Loucy (cell line): ENCODE measurements at regions not wholly inside any gene's neighbourhood (a gene's known extent, or its start where the extent isn't known, plus 50 kb on each side); places are given as distances from the start of the nearest gene placed in this dataset.

Experiments used
- H2AFZ ChIP-seq: fragments of 200-600 bp; sonication (generic); 2 replicates; pipeline ENCODE4 v1.6.0; 2016; ENCODE audit warnings: antibody characterized with exemption, mild to moderate bottlenecking, low read length, moderate library complexity
- H3F3A ChIP-seq: fragments of 200-600 bp; 2 replicates; pipeline ENCODE4 v1.6.0; 2016; ENCODE audit warnings: antibody characterized with exemption, low read depth, mild to moderate bottlenecking
- H3K27me3 ChIP-seq: fragments of 200-600 bp; sonication (generic); 2 replicates; pipeline ENCODE4 v1.6.1; 2014; ENCODE audit warnings: low read length, mild to moderate bottlenecking; ENCODE audit not compliant: insufficient read depth, poor library complexity, severe bottlenecking
- H3K36me3 ChIP-seq: fragments of 200-600 bp; sonication (generic); 2 replicates; pipeline ENCODE4 v1.6.1; 2016; ENCODE audit warnings: low read length; ENCODE audit not compliant: insufficient read depth
- H3K4me1 ChIP-seq: fragments of 200-600 bp; sonication (generic); 2 replicates; pipeline ENCODE4 v1.5.1; 2014; ENCODE audit warnings: low read length, mild to moderate bottlenecking; ENCODE audit not compliant: insufficient read depth, poor library complexity, severe bottlenecking
- H3K4me2 ChIP-seq: fragments of 200-600 bp; sonication (generic); 2 replicates; pipeline ENCODE4 v1.6.0; 2014; ENCODE audit warnings: antibody characterized with exemption, low read length, low read depth, mild to moderate bottlenecking; ENCODE audit not compliant: poor library complexity, severe bottlenecking
- H3K4me3 ChIP-seq: fragments of 200-600 bp; sonication (generic); 2 replicates; pipeline ENCODE4 v1.5.1; 2014; ENCODE audit warnings: low read length, mild to moderate bottlenecking, mixed read lengths; ENCODE audit not compliant: poor library complexity, severe bottlenecking
- H3K79me2 ChIP-seq: fragments of 200-600 bp; sonication (generic); 2 replicates; pipeline ENCODE4 v1.6.1; 2014; ENCODE audit warnings: low read length; ENCODE audit not compliant: insufficient read depth
- H3K9ac ChIP-seq: fragments of 200-600 bp; sonication (generic); 2 replicates; pipeline ENCODE4 v1.6.0; 2014; ENCODE audit warnings: mild to moderate bottlenecking, low read depth, low read length, moderate library complexity; ENCODE audit not compliant: poor library complexity, severe bottlenecking
- H3K9me2 ChIP-seq: fragments of 200-600 bp; sonication (generic); replicated peaks from 2 replicates; pipeline ENCODE4 v1.6.1; 2016; ENCODE audit warnings: low read depth, low read length, mixed read lengths
- H3K9me3 ChIP-seq: fragments of 200-600 bp; sonication (generic); 2 replicates; pipeline ENCODE4 v1.6.1; 2014; ENCODE audit warnings: mild to moderate bottlenecking, antibody characterized with exemption, low read length, low read depth; ENCODE audit not compliant: insufficient read depth
- H4K20me1 ChIP-seq: fragments of 200-600 bp; sonication (generic); 2 replicates; pipeline ENCODE4 v1.6.0; 2014; ENCODE audit warnings: antibody characterized with exemption, low read length, mild to moderate bottlenecking; ENCODE audit not compliant: insufficient read depth, poor library complexity, severe bottlenecking
- CTCF ChIP-seq: fragments of 200-600 bp; sonication (generic); conservative IDR thresholded peaks from 2 replicates; pipeline ENCODE4 v1.5.1; 2014; ENCODE audit warnings: mild to moderate bottlenecking, antibody characterized with exemption, low read length
- EZH2phosphoT487 ChIP-seq: fragments of 200-600 bp; IDR thresholded peaks from 2 replicates; pipeline ENCODE4 v1.6.1; 2018; ENCODE audit warnings: antibody characterized with exemption, mild to moderate bottlenecking, moderate library complexity, borderline replicate concordance

- H2AFZ ChIP-seq = no peak overlapping the region
- no peak overlapping the region for H3K9ac ChIP-seq
- H3K4me1 ChIP-seq = no peaks in the 10 kb centered on the region
- no peaks in the 10 kb centered on the region for H3K36me3 ChIP-seq
- no peaks in the 10 kb centered on the region for H3K9me2 ChIP-seq
- no peaks in the 10 kb centered on the region for H3K79me2 ChIP-seq
- 0 out of 2 replicates have a peak, but pooled peaks cover 3% of the 10 kb centered on the region for H3K9me3 ChIP-seq
- H3K27me3 ChIP-seq = no peaks in the 10 kb centered on the region
- TF ChIP-seq EZH2phosphoT487 = no peak
- TF ChIP-seq CTCF = no peak
- no peak overlapping the region for H3K4me3 ChIP-seq
- no peaks in the 10 kb centered on the region for H3F3A ChIP-seq
- no peaks in the 10 kb centered on the region for H4K20me1 ChIP-seq
- H3K4me2 ChIP-seq = no peak overlapping the region
Measured at GRCh38 chr5:15354021-15354420, 146.0 kb upstream of the FBXL7 start.

GRCh38 chr5:15353086-15353645 is 146.8 kb upstream of the FBXL7 start:
- 0 out of 2 replicates have a peak, but pooled peaks cover 3% of the 10 kb centered on the region for H3K9me3 ChIP-seq
- no peak overlapping the region for H2AFZ ChIP-seq
- no peaks in the 10 kb centered on the region for H3K79me2 ChIP-seq
- TF ChIP-seq EZH2phosphoT487 = no peak
- no peak for TF ChIP-seq CTCF
- H4K20me1 ChIP-seq = no peaks in the 10 kb centered on the region
- H3K9me2 ChIP-seq = no peaks in the 10 kb centered on the region
- H3K4me2 ChIP-seq = no peak overlapping the region
- H3F3A ChIP-seq = no peaks in the 10 kb centered on the region
- H3K4me1 ChIP-seq = no peaks in the 10 kb centered on the region
- H3K27me3 ChIP-seq = no peaks in the 10 kb centered on the region
- H3K4me3 ChIP-seq = no peak overlapping the region
- no peak overlapping the region for H3K9ac ChIP-seq
- H3K36me3 ChIP-seq = no peaks in the 10 kb centered on the region

GRCh38 chr5:15350614-15351013 is 149.4 kb upstream of the FBXL7 start:
- H3K79me2 ChIP-seq = no peaks in the 10 kb centered on the region

More at GRCh38 chr5:15350614-15351013, 149.4 kb upstream of the FBXL7 start:
- Histone ChIP-seq H3K9ac (no peak overlapping the region), H4K20me1 (no peaks in the 10 kb centered on the region), H3K4me3 (no peak overlapping the region), H3K27me3 (no peaks in the 10 kb centered on the region), H3K9me3 (0 out of 2 replicates have a peak, but pooled peaks cover 3% of the 10 kb centered on the region), H3K4me1 (no peaks in the 10 kb centered on the region), H3K4me2 (no peak overlapping the region), H3K36me3 (no peaks in the 10 kb centered on the region), H3F3A (no peaks in the 10 kb centered on the region), H2AFZ (no peak overlapping the region), H3K9me2 (no peaks in the 10 kb centered on the region)
- no peak for TF ChIP-seq CTCF
- no peak for TF ChIP-seq EZH2phosphoT487
